22Rv1 (cell line): ENCODE measurements at regions not wholly inside any gene's neighbourhood (a gene's known extent, or its start where the extent isn't known, plus 50 kb on each side); places are given as distances from the start of the nearest gene placed in this dataset.

Experiments used
- CTCF ChIP-seq: fragments of 450-650 bp; IDR thresholded peaks from 2 replicates; pipeline ENCODE4 v1.5.1; 2017; ENCODE audit warnings: mild to moderate bottlenecking
- ZFX ChIP-seq: fragments of 450-650 bp; IDR thresholded peaks from 2 replicates; pipeline ENCODE4 v1.6.1; 2017; ENCODE audit warnings: antibody characterized with exemption, borderline replicate concordance

- TF ChIP-seq CTCF = no peak
- TF ChIP-seq ZFX = no peak
These were observed 89.9 kb downstream of the DMRT2 start for GRCh38 chr9:1140057-1140456.
